ENCODE measurements at regions not wholly inside any gene's neighbourhood (a gene's known extent, or its start where the extent isn't known, plus 50 kb on each side); places are given as distances from the start of the nearest gene placed in this dataset.

DNA sequence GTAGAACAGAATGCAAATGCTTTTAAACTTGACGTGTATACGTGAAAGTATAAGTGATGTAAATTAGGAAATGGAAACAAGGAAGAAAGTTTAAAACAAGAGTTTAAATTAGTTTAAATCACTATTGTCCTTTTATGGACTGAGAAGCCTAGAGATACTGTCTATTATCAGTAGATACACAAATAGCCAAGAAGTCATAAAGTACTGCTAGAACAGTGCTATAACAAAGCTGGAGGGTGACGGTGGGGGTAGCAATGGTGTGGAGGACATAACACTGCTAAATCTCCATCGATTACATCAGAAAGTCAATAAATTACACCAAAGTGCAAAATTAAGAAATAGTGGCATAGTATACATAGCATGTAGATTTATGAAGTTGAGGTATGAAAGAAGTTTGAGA lies 50.1 kb upstream of the CAV2 start:
- TF ChIP-seq POLR2A (IDR thresholded peaks at IDR 0.05; ENCODE audit: low read depth, low read length): no peak
- no peak for TF ChIP-seq POLR2AphosphoS5 (IDR thresholded peaks at IDR 0.05; ENCODE audit: low read depth, low read length)
- TF ChIP-seq TAF1 (IDR thresholded peaks at IDR 0.05; ENCODE audit: borderline replicate concordance, low read depth, low read length): no peak

All from GM12892 (cell line).